ENCODE measurements at regions not wholly inside any gene's neighbourhood (a gene's known extent, or its start where the extent isn't known, plus 50 kb on each side); places are given as distances from the start of the nearest gene placed in this dataset.

- no peak overlapping the region for H3K4me3 ChIP-seq
- peak overlapping the region in 3 of 21 experiments; percentile 7 to 51 (median 10) for H3K27ac ChIP-seq
These were observed 56.4 kb upstream of the SAMSN1 start for GRCh38 chr21:14602382-14602958.

DNA sequence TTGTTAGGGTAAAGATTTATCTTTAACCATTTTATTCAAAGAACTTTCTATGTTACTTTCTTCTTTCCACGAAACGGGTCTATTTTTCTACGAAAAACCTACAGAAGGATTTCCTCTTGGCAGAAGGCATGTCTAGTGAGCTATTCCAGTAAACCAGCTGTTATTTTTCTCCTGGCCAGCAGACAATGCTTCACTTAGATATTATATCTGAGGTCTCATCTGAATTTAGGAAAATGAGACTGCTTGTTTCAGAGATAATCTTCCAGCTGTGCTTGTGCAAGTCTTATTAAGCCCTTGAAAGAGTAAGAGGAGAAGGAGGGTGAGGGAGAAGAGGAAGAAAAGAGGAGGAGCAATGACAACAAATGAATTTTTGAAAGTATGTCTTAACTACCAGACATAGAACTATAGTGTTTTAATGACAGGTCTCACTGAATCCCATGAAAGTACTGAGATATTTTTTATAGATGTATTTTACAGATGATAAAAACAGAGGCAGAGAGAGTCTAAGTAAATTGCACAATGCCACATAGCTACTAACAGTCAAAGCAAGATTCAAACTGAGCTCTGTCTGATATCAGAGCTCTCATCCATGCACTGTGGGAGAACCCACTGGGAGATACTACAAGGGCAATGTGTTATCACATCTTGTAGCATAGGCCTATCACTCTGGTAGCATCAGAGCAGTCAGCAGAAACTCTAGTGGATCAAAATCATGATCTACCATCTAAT lies 54.6 kb upstream of the SAMSN1 start:
- Histone ChIP-seq H3K4me3 (no peak overlapping the region), H3K27ac (no peak overlapping the region)

DNA sequence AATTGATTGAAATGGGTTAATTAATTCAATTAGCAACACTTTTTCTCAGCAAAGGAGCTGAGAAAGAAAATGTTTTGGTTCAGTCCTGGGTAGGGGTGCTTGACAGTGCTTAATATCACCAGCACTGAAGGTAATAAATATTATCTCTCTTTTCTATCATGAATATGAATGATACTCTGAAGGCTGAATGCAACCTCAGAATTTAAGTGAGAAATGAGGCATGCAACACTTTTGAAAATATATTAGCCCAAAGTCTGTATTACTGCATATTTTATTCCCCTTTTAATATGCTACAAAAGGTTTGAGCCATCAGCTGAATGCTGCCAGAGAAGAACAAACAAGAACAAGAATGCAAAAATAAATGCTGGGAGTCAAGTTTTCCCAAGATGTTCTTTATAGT lies 52.0 kb upstream of the SAMSN1 start:
- Histone ChIP-seq H3K4me3 (no peak overlapping the region), H3K27ac (no peak overlapping the region)
